CD4-positive, alpha-beta T cell treated with Interferon alpha-2 for 1 hour (primary cell): ENCODE measurements at regions not wholly inside any gene's neighbourhood (a gene's known extent, or its start where the extent isn't known, plus 50 kb on each side); places are given as distances from the start of the nearest gene placed in this dataset.

Source experiments
- DNase-seq, 2 donors: peaks; one replicate each; pipeline ENCODE4 v3.0.0-alpha.2; 2020 to 2022

GRCh38 chr3:124094496-124094895 lies 102.6 kb upstream of the ROPN1 start:
- no peak for DNase-seq

- no peak for DNase-seq
Measured at GRCh38 chr3:124097362-124098131, 105.6 kb upstream of the ROPN1 start.

GRCh38 chr3:124101643-124102042 lies 109.7 kb upstream of the ROPN1 start:
- no peak for DNase-seq

GRCh38 chr3:124107104-124107890 lies 115.4 kb upstream of the ROPN1 start:
- no peak for DNase-seq

- no peak for DNase-seq
Measured at GRCh38 chr3:124108446-124108845, 116.5 kb upstream of the ROPN1 start.

- no peak for DNase-seq
Measured at GRCh38 chr3:124113485-124113884, 121.6 kb upstream of the ROPN1 start.

GRCh38 chr3:124115279-124115678 lies 123.4 kb upstream of the ROPN1 start:
- DNase-seq, result no peak

GRCh38 chr3:124115956-124116355 lies 124.0 kb upstream of the ROPN1 start:
- no peak for DNase-seq

- DNase-seq, result no peak
Measured at GRCh38 chr3:124116906-124117305, 125.0 kb upstream of the ROPN1 start.

GRCh38 chr3:124117486-124117885 lies 125.6 kb upstream of the ROPN1 start:
- DNase-seq, result no peak

- DNase-seq, result no peak
Measured at GRCh38 chr3:124118397-124118796, 126.5 kb upstream of the ROPN1 start.

GRCh38 chr3:124119056-124119716 lies 127.3 kb upstream of the ROPN1 start:
- no peak for DNase-seq

GRCh38 chr3:124121379-124122312 lies 129.7 kb upstream of the ROPN1 start:
- DNase-seq, result no peak

- DNase-seq, result no peak
Measured at GRCh38 chr3:124125315-124125714, 133.4 kb upstream of the ROPN1 start.

GRCh38 chr3:124126436-124127023 lies 134.6 kb upstream of the ROPN1 start:
- no peak for DNase-seq

GRCh38 chr3:124131158-124131557 lies 139.2 kb upstream of the ROPN1 start:
- DNase-seq, result no peak

- no peak for DNase-seq
Measured at GRCh38 chr3:124131580-124131979, 139.7 kb upstream of the ROPN1 start.

GRCh38 chr3:124132813-124133212 lies 140.9 kb upstream of the ROPN1 start:
- DNase-seq, result no peak

- no peak for DNase-seq
Measured at GRCh38 chr3:124133366-124133940, 141.5 kb upstream of the ROPN1 start.

GRCh38 chr3:124137216-124137615 lies 145.3 kb upstream of the ROPN1 start:
- DNase-seq, result no peak

GRCh38 chr3:124138148-124138547 lies 146.2 kb upstream of the ROPN1 start:
- DNase-seq, result no peak

- DNase-seq, result no peak
Measured at GRCh38 chr3:124140746-124141145, 148.8 kb upstream of the ROPN1 start.
